GM18508 (cell line): ENCODE measurements at regions not wholly inside any gene's neighbourhood (a gene's known extent, or its start where the extent isn't known, plus 50 kb on each side); places are given as distances from the start of the nearest gene placed in this dataset.

ENCODE experiments used
- ATAC-seq: cut with Tn5 transposase; IDR thresholded peaks from one replicate; pipeline ENCODE4 v1.9.1; 2021; ENCODE audit warnings: moderate number of reproducible peaks; ENCODE audit not compliant: insufficient read depth, unreplicated experiment

- no peak for ATAC-seq
These were observed 74.7 kb upstream of the CDH11 start for GRCh38 chr16:65196420-65197075.

- no peak for ATAC-seq
These were observed 74.1 kb upstream of the CDH11 start for GRCh38 chr16:65195998-65196397.

- no peak for ATAC-seq
These were observed 63.4 kb upstream of the CDH11 start for GRCh38 chr16:65185241-65185778.

GRCh38 chr16:65181071-65181561 is 59.3 kb upstream of the CDH11 start:
- ATAC-seq, result no peak

GRCh38 chr16:65178151-65178550 is 56.3 kb upstream of the CDH11 start:
- no peak for ATAC-seq

- ATAC-seq, result no peak
These were observed 54.7 kb upstream of the CDH11 start for GRCh38 chr16:65176603-65177002.

GRCh38 chr16:65172356-65172755 is 50.5 kb upstream of the CDH11 start:
- ATAC-seq, result no peak
